ENCODE measurements at regions not wholly inside any gene's neighbourhood (a gene's known extent, or its start where the extent isn't known, plus 50 kb on each side); places are given as distances from the start of the nearest gene placed in this dataset.

GRCh38 chr4:125225806-125226205 is 88.9 kb upstream of the FAT4 start:
- peaks cover 0 to 2% (median 0%) of the 10 kb centered on the region in 4 experiments; a peak in 1 of 7 replicates for H3K4me1 ChIP-seq (replicated peaks in 1 of 4; ENCODE audit: control insufficient read depth in 3 of 4, insufficient read depth in 4 of 4, low read length in 3 of 4)
- H3K79me2 ChIP-seq (ENCODE audit: control insufficient read depth in 1 of 2, insufficient read depth in 2 of 2, low read length in 2 of 2) = no peaks in the 10 kb centered on the region
- no peak for TF ChIP-seq TEAD4 (IDR thresholded peaks at IDR 0.05; ENCODE audit: low read depth, low read length)
- TF ChIP-seq SAP30 (IDR thresholded peaks at IDR 0.05; ENCODE audit: insufficient read depth, insufficient replicate concordance, low read length) = no peak
- no peak for TF ChIP-seq CHD1 (IDR thresholded peaks at IDR 0.05; ENCODE audit: low read depth, low read length)
- TF ChIP-seq SUZ12 (IDR thresholded peaks at IDR 0.05; ENCODE audit: low read length) = no peak
- TF ChIP-seq KDM4A (IDR thresholded peaks at IDR 0.05; ENCODE audit: low read depth, low read length, severe bottlenecking) = no peak
- TF ChIP-seq NRF1 (IDR thresholded peaks at IDR 0.05; ENCODE audit: low read depth, low read length) = no peak
- no peak overlapping the region for H3K56ac ChIP-seq (replicated peaks; ENCODE audit: insufficient read length, low read depth, low read length)
- ChIA-PET POLR2A (ENCODE audit: partially characterized antibody) (no interaction called here), CTCF (ENCODE audit: partially characterized antibody) (no interaction called here)
- no peak overlapping the region for H2BK20ac ChIP-seq (ENCODE audit: low read length)
- H3K23me2 ChIP-seq (ENCODE audit: low read depth, low read length) = no peaks in the 10 kb centered on the region
- 98% methylated on average over 2 of the region's 2 CpGs; no CpG with 5 or more reads in 1 of the 2 experiments for WGBS, 2 experiments (ENCODE audit: extremely low coverage in 1 of 2, insufficient coverage in 1 of 2, insufficient read length in 1 of 2, insufficient replicate concordance in 2 of 2, low coverage in 1 of 2, low lambda C conversion rate in 2 of 2, missing lambda C conversion rate in 1 of 2)
- FAIRE-seq = no peak
- no peak overlapping the region for H4K5ac ChIP-seq (ENCODE audit: insufficient read length, low read depth, low read length)
- H4K8ac ChIP-seq (ENCODE audit: extremely low read depth, insufficient read depth, low read length) = no peak overlapping the region
- no peak overlapping the region for H3K14ac ChIP-seq (ENCODE audit: insufficient read length)
- H3K27ac ChIP-seq (ENCODE audit: low read depth, low read length) = no peak overlapping the region
- H3K79me1 ChIP-seq (ENCODE audit: low read depth, low read length) = no peaks in the 10 kb centered on the region
- no peak for DNase-seq (ENCODE audit: low read depth in 1 of 2, low spot score in 2 of 2)
- no peak overlapping the region for H2AFZ ChIP-seq (ENCODE audit: low read length)
- H2BK120ac ChIP-seq (replicated peaks; ENCODE audit: low read depth, low read length) = no peak overlapping the region
- H3K23ac ChIP-seq (ENCODE audit: insufficient read length) = no peak overlapping the region
- no peak overlapping the region for H2BK12ac ChIP-seq (ENCODE audit: low read depth, low read length)
- no peak overlapping the region for H3K9ac ChIP-seq (replicated peaks in 1 of 4; ENCODE audit: extremely low read depth in 1 of 4, low read depth in 3 of 4, low read length in 3 of 4)
- H2AK5ac ChIP-seq (ENCODE audit: low read depth, low read length) = no peak overlapping the region
- H2BK5ac ChIP-seq (ENCODE audit: low read depth, low read length) = no peak overlapping the region
- no peak overlapping the region for H3K18ac ChIP-seq (ENCODE audit: extremely low read depth, low read length)
- H3K4ac ChIP-seq (replicated peaks; ENCODE audit: insufficient read length, low read depth, low read length) = no peak overlapping the region
- no peaks in the 10 kb centered on the region for H3K36me3 ChIP-seq (ENCODE audit: control insufficient read depth in 2 of 4, insufficient read depth in 4 of 4, low read length in 3 of 4)
- no peak overlapping the region for H3K4me3 ChIP-seq (ENCODE audit: extremely low read depth in 1 of 4, insufficient read depth in 2 of 4, low read depth in 3 of 4, low read length in 4 of 4)
- H4K91ac ChIP-seq (replicated peaks; ENCODE audit: insufficient read length, low read length) = no peak overlapping the region
- H2BK15ac ChIP-seq (ENCODE audit: low read length) = no peak overlapping the region
- no peaks in the 10 kb centered on the region for H4K20me1 ChIP-seq (replicated peaks in 1 of 2; ENCODE audit: control insufficient read depth in 1 of 2, insufficient read depth in 2 of 2, low read length in 2 of 2)
- no peak overlapping the region for H3K4me2 ChIP-seq (ENCODE audit: insufficient read depth in 1 of 2, low read depth in 2 of 2, low read length in 2 of 2)
- H3K9me3 ChIP-seq (ENCODE audit: insufficient read depth in 2 of 2, low read depth in 1 of 2, low read length in 1 of 2) = peaks cover 5% of the 10 kb centered on the region in 2 experiments; a peak in 2 of 4 replicates
- H3K27me3 ChIP-seq (replicated peaks in 1 of 4; ENCODE audit: control insufficient read depth in 3 of 4, extremely low read depth in 1 of 4, insufficient read depth in 3 of 4, low read length in 3 of 4) = no peaks in the 10 kb centered on the region

Data from H1 (cell line).